ENCODE measurements at regions not wholly inside any gene's neighbourhood (a gene's known extent, or its start where the extent isn't known, plus 50 kb on each side); places are given as distances from the start of the nearest gene placed in this dataset.

DNA sequence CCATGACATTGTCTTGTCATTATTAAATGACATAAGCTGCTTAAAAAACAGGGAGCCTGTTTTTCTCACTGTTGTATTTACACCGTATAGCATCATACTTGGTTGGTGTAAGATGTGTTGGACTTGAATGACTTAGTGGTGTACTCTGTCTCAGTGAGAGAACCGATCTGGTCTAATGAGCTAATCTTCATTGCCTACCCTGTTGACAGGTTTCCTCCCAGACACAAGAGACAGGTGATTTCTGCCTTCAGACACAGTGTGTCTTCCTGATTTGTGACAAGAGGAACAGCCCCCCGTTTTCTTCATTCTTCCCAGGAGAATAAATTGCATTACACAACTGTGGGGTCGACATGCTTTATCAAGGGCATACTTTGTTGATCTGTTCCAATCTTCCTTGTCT lies 137.2 kb upstream of the ID4 start:
- H3K4me3 Mint-ChIP-seq: no peak overlapping the region
- TF ChIP-seq, protein P1, sequence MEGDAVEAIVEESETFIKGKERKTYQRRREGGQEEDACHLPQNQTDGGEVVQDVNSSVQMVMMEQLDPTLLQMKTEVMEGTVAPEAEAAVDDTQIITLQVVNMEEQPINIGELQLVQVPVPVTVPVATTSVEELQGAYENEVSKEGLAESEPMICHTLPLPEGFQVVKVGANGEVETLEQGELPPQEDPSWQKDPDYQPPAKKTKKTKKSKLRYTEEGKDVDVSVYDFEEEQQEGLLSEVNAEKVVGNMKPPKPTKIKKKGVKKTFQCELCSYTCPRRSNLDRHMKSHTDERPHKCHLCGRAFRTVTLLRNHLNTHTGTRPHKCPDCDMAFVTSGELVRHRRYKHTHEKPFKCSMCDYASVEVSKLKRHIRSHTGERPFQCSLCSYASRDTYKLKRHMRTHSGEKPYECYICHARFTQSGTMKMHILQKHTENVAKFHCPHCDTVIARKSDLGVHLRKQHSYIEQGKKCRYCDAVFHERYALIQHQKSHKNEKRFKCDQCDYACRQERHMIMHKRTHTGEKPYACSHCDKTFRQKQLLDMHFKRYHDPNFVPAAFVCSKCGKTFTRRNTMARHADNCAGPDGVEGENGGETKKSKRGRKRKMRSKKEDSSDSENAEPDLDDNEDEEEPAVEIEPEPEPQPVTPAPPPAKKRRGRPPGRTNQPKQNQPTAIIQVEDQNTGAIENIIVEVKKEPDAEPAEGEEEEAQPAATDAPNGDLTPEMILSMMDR (IDR thresholded peaks at IDR 0.05; ENCODE audit: unreplicated experiment in 3 of 3): no peak
- no peaks in the 10 kb centered on the region for H3K4me1 Mint-ChIP-seq
- no peaks in the 10 kb centered on the region for H3K9me3 Mint-ChIP-seq
- no peak overlapping the region for H3K27ac Mint-ChIP-seq
- H3K36me3 Mint-ChIP-seq (ENCODE audit: low read depth): no peaks in the 10 kb centered on the region
- H3K27me3 Mint-ChIP-seq (ENCODE audit: low read depth): no peaks in the 10 kb centered on the region

DNA sequence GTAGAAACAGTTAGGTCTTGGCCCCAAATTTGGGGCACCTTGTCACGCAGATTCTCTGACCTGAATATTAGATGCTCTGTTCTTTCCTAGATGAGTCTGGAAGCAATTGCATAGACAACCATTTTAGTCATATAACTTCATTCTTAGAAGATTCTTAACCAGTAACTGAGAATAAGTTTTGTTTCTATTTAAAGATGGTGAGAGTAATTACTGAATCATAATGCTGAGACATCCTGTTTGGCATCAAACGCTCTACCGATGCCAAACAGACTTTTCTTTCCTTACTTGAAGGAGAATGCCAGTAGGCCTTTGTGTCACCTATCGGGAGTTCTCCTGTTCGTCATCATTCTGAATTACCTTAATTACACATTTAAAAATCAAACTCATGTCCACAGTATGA lies 131.6 kb upstream of the ID4 start:
- TF ChIP-seq, protein P1 (IDR thresholded peaks at IDR 0.05; ENCODE audit: unreplicated experiment in 3 of 3): no peak
- Mint-ChIP-seq H3K4me1 (no peaks in the 10 kb centered on the region), H3K36me3 (ENCODE audit: low read depth) (no peaks in the 10 kb centered on the region), H3K27me3 (ENCODE audit: low read depth) (no peaks in the 10 kb centered on the region), H3K4me3 (no peak overlapping the region), H3K27ac (no peak overlapping the region), H3K9me3 (no peaks in the 10 kb centered on the region)

DNA sequence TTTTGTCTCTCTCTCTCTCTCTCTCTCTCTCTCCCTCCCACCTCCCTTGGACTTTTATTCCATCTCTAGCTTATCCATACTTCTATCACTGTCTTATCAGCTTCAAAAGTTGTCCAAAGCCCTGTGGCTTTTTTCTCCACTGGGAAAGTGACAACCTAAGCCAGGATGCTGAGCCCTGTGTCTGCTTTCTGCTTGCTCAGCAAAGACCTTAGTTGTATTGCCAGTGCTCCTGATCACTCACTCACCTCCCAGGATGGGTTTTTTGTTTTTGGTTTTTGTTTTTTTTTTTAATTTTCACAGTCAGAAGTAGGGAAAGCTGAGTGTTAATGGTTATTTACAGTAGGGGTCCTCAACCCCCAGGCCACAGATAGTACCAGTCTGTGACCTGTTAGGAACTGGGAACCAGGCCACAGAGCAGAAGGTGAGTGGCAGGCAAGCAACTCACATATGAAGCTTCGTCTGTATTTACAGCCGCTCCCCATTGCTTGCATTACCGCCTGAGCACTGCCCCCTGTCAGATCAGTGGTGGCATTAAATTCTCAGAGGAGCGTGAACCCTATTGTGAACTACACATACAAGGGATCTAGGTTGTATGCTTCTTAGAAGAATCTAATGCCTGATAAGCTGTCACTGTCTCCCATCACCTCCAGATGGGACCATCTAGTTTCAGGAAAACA lies 125.0 kb upstream of the ID4 start:
- H3K4me1 Mint-ChIP-seq: peaks cover 11% of the 10 kb centered on the region
- H3K27ac Mint-ChIP-seq: no peak overlapping the region
- no peaks in the 10 kb centered on the region for H3K36me3 Mint-ChIP-seq (ENCODE audit: low read depth)
- H3K9me3 Mint-ChIP-seq: peaks cover 2% of the 10 kb centered on the region
- TF ChIP-seq, protein P1 (IDR thresholded peaks at IDR 0.05; ENCODE audit: unreplicated experiment in 3 of 3): no peak
- no peak overlapping the region for H3K4me3 Mint-ChIP-seq
- H3K27me3 Mint-ChIP-seq (ENCODE audit: low read depth): no peaks in the 10 kb centered on the region

DNA sequence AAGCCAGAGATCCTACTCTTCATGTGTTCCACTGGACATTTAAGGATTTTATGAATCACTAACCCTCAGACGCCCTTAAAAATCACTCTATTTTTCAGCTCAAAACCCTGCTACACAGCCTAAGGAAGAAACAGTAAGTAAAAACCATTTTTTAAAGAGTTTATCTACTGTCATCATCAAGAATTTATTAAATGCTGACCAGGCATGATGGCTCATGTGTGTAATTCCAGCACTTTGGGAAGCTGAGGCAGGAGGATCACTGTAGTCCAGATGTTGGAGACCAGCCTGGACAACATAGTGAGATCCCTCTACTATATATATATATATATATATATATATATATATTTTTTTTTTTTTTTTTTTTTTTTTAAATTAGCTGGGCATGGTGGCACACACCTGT lies 124.2 kb upstream of the ID4 start:
- Mint-ChIP-seq H3K4me3 (no peak overlapping the region), H3K9me3 (peaks cover 2% of the 10 kb centered on the region), H3K36me3 (ENCODE audit: low read depth) (no peaks in the 10 kb centered on the region), H3K27ac (no peak overlapping the region), H3K27me3 (ENCODE audit: low read depth) (no peaks in the 10 kb centered on the region), H3K4me1 (peaks cover 12% of the 10 kb centered on the region)
- TF ChIP-seq, protein P1 (IDR thresholded peaks at IDR 0.05; ENCODE audit: unreplicated experiment in 3 of 3): no peak

DNA sequence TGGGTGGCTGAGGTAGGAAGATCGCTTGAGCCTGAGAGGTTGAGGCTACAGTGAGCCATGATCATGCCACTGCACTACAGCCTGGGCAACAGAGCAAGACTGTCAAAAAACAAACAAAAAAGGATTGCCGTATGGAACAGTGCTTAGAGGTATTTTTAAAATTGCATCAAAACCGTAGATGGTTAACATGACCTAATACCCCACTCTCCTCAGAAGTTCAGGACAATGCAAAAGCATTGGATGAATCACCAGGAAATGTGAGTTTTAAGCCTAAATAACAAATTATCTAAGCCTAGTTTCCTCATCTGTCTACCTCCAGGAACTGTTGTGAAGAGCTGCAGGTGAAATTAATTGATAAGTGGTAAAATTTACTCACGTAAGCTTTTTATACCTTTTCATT lies 123.8 kb upstream of the ID4 start:
- TF ChIP-seq, protein P1 (IDR thresholded peaks at IDR 0.05; ENCODE audit: unreplicated experiment in 3 of 3): no peak
- Mint-ChIP-seq H3K27me3 (ENCODE audit: low read depth) (no peaks in the 10 kb centered on the region), H3K27ac (no peak overlapping the region), H3K9me3 (peaks cover 2% of the 10 kb centered on the region), H3K4me1 (peaks cover 16% of the 10 kb centered on the region), H3K36me3 (ENCODE audit: low read depth) (no peaks in the 10 kb centered on the region), H3K4me3 (no peak overlapping the region)

DNA sequence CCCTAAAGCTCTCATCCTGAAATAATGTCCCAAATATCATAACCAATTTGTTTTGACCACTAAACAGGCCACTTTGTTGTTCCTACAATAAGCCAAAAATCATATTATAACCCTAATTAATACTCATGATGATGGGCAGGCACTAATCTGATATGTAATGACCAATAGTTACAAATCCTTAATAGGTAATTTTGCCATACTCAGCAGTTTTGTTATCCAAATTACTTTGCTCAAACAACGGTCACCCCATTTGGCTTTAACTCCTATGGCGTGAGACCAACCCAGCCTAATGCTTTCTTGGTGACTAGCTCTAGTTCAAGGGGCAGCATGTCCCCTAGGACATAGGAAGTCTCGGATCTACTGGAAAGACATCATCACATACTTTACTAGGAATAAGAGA lies 123.2 kb upstream of the ID4 start:
- Mint-ChIP-seq H3K27me3 (ENCODE audit: low read depth) (no peaks in the 10 kb centered on the region), H3K27ac (no peak overlapping the region), H3K36me3 (ENCODE audit: low read depth) (no peaks in the 10 kb centered on the region), H3K9me3 (peaks cover 2% of the 10 kb centered on the region), H3K4me3 (no peak overlapping the region), H3K4me1 (peaks cover 21% of the 10 kb centered on the region)
- TF ChIP-seq, protein P1 (IDR thresholded peaks at IDR 0.05; ENCODE audit: unreplicated experiment in 3 of 3): no peak

Measured in nephron (organoid).